Loucy (cell line): ENCODE measurements at regions not wholly inside any gene's neighbourhood (a gene's known extent, or its start where the extent isn't known, plus 50 kb on each side); places are given as distances from the start of the nearest gene placed in this dataset.

ENCODE experiments used
- H2AFZ ChIP-seq: fragments of 200-600 bp; sonication (generic); 2 replicates; pipeline ENCODE4 v1.6.0; 2016; ENCODE audit warnings: antibody characterized with exemption, mild to moderate bottlenecking, low read length, moderate library complexity
- H3F3A ChIP-seq: fragments of 200-600 bp; 2 replicates; pipeline ENCODE4 v1.6.0; 2016; ENCODE audit warnings: antibody characterized with exemption, low read depth, mild to moderate bottlenecking
- H3K27me3 ChIP-seq: fragments of 200-600 bp; sonication (generic); 2 replicates; pipeline ENCODE4 v1.6.1; 2014; ENCODE audit warnings: low read length, mild to moderate bottlenecking; ENCODE audit not compliant: insufficient read depth, poor library complexity, severe bottlenecking
- H3K36me3 ChIP-seq: fragments of 200-600 bp; sonication (generic); 2 replicates; pipeline ENCODE4 v1.6.1; 2016; ENCODE audit warnings: low read length; ENCODE audit not compliant: insufficient read depth
- H3K4me1 ChIP-seq: fragments of 200-600 bp; sonication (generic); 2 replicates; pipeline ENCODE4 v1.5.1; 2014; ENCODE audit warnings: low read length, mild to moderate bottlenecking; ENCODE audit not compliant: insufficient read depth, poor library complexity, severe bottlenecking
- H3K4me2 ChIP-seq: fragments of 200-600 bp; sonication (generic); 2 replicates; pipeline ENCODE4 v1.6.0; 2014; ENCODE audit warnings: antibody characterized with exemption, low read length, low read depth, mild to moderate bottlenecking; ENCODE audit not compliant: poor library complexity, severe bottlenecking
- H3K4me3 ChIP-seq: fragments of 200-600 bp; sonication (generic); 2 replicates; pipeline ENCODE4 v1.5.1; 2014; ENCODE audit warnings: low read length, mild to moderate bottlenecking, mixed read lengths; ENCODE audit not compliant: poor library complexity, severe bottlenecking
- H3K79me2 ChIP-seq: fragments of 200-600 bp; sonication (generic); 2 replicates; pipeline ENCODE4 v1.6.1; 2014; ENCODE audit warnings: low read length; ENCODE audit not compliant: insufficient read depth
- H3K9ac ChIP-seq: fragments of 200-600 bp; sonication (generic); 2 replicates; pipeline ENCODE4 v1.6.0; 2014; ENCODE audit warnings: mild to moderate bottlenecking, low read depth, low read length, moderate library complexity; ENCODE audit not compliant: poor library complexity, severe bottlenecking
- H3K9me2 ChIP-seq: fragments of 200-600 bp; sonication (generic); replicated peaks from 2 replicates; pipeline ENCODE4 v1.6.1; 2016; ENCODE audit warnings: low read depth, low read length, mixed read lengths
- H3K9me3 ChIP-seq: fragments of 200-600 bp; sonication (generic); 2 replicates; pipeline ENCODE4 v1.6.1; 2014; ENCODE audit warnings: mild to moderate bottlenecking, antibody characterized with exemption, low read length, low read depth; ENCODE audit not compliant: insufficient read depth
- H4K20me1 ChIP-seq: fragments of 200-600 bp; sonication (generic); 2 replicates; pipeline ENCODE4 v1.6.0; 2014; ENCODE audit warnings: antibody characterized with exemption, low read length, mild to moderate bottlenecking; ENCODE audit not compliant: insufficient read depth, poor library complexity, severe bottlenecking
- EZH2phosphoT487 ChIP-seq: fragments of 200-600 bp; IDR thresholded peaks from 2 replicates; pipeline ENCODE4 v1.6.1; 2018; ENCODE audit warnings: antibody characterized with exemption, mild to moderate bottlenecking, moderate library complexity, borderline replicate concordance
- TF ChIP-seq, protein P1 (sequence below): fragments of 200-600 bp; sonication (generic); conservative IDR thresholded peaks from 2 replicates; pipeline ENCODE4 v1.5.1; 2014; ENCODE audit warnings: mild to moderate bottlenecking, antibody characterized with exemption, low read length

DNA sequence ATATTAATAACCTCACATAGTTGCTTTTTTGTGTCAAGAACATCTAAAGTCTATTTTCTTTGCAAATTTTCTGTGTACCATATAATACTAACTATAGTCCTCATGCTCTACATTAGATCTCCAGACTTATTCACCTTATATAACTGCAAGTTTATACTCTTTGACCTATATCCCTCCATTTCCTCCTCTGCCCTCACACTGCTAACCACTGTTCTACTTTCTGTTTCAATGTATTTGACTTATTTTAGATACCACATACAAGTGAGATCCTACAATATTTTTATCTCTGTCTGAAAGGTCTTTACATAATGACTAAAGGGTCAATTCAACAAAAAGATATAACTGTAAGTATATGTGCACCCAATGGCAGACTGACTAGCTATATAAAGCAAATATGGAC is 789.7 kb upstream of the ZNF608 start:
- Histone ChIP-seq H3K9me3 (no peaks in the 10 kb centered on the region), H3K4me2 (no peak overlapping the region), H3K9ac (no peak overlapping the region), H3K79me2 (no peaks in the 10 kb centered on the region), H3K36me3 (no peaks in the 10 kb centered on the region), H3K4me1 (no peaks in the 10 kb centered on the region), H3K9me2 (no peaks in the 10 kb centered on the region), H3F3A (no peaks in the 10 kb centered on the region), H4K20me1 (no peaks in the 10 kb centered on the region), H3K27me3 (no peaks in the 10 kb centered on the region), H2AFZ (no peak overlapping the region), H3K4me3 (no peak overlapping the region)
- no peak for TF ChIP-seq EZH2phosphoT487
- TF ChIP-seq, protein P1, sequence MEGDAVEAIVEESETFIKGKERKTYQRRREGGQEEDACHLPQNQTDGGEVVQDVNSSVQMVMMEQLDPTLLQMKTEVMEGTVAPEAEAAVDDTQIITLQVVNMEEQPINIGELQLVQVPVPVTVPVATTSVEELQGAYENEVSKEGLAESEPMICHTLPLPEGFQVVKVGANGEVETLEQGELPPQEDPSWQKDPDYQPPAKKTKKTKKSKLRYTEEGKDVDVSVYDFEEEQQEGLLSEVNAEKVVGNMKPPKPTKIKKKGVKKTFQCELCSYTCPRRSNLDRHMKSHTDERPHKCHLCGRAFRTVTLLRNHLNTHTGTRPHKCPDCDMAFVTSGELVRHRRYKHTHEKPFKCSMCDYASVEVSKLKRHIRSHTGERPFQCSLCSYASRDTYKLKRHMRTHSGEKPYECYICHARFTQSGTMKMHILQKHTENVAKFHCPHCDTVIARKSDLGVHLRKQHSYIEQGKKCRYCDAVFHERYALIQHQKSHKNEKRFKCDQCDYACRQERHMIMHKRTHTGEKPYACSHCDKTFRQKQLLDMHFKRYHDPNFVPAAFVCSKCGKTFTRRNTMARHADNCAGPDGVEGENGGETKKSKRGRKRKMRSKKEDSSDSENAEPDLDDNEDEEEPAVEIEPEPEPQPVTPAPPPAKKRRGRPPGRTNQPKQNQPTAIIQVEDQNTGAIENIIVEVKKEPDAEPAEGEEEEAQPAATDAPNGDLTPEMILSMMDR, result no peak

DNA sequence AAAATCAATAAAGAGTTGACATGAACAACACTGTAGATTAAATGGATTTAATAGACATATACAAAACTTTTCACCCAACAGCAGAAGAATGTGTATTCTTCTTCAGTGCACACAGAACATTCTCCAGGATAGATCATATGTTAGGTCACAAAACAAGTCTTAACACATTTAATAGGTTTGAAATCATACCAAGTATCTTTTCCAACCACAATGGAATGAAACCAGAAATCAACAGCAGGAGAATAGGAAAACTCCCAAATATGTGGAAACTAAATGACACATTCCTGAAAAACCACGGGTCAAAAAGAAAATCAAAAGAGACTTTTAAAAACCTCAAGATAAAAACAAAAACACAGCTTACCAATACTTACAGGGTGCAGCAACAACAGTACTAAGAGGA is 790.1 kb upstream of the ZNF608 start:
- H3K4me2 ChIP-seq, result no peak overlapping the region
- TF ChIP-seq, protein P1, result no peak
- TF ChIP-seq EZH2phosphoT487, result no peak

GRCh38 chr5:125537661-125538060 is 791.2 kb upstream of the ZNF608 start:
- Histone ChIP-seq H4K20me1 (no peaks in the 10 kb centered on the region), H3K9me3 (no peaks in the 10 kb centered on the region), H3K4me2 (no peak overlapping the region), H3K9me2 (no peaks in the 10 kb centered on the region), H3K27me3 (no peaks in the 10 kb centered on the region), H3K36me3 (no peaks in the 10 kb centered on the region), H2AFZ (no peak overlapping the region), H3K9ac (no peak overlapping the region), H3K79me2 (no peaks in the 10 kb centered on the region), H3F3A (no peaks in the 10 kb centered on the region), H3K4me3 (no peak overlapping the region), H3K4me1 (no peaks in the 10 kb centered on the region)
- TF ChIP-seq EZH2phosphoT487, result no peak
- TF ChIP-seq, protein P1, result no peak

More for the DNA sequence above, 790.1 kb upstream of the ZNF608 start:
- H3K9me2 ChIP-seq, result no peaks in the 10 kb centered on the region
- H3K9me3 ChIP-seq, result no peaks in the 10 kb centered on the region
- H4K20me1 ChIP-seq, result no peaks in the 10 kb centered on the region
- H3F3A ChIP-seq, result no peaks in the 10 kb centered on the region
- no peak overlapping the region for H2AFZ ChIP-seq
- H3K4me3 ChIP-seq, result no peak overlapping the region
- no peak overlapping the region for H3K9ac ChIP-seq
- H3K27me3 ChIP-seq, result no peaks in the 10 kb centered on the region
- no peaks in the 10 kb centered on the region for H3K4me1 ChIP-seq
- H3K79me2 ChIP-seq, result no peaks in the 10 kb centered on the region
- no peaks in the 10 kb centered on the region for H3K36me3 ChIP-seq
